ENCODE measurements at regions not wholly inside any gene's neighbourhood (a gene's known extent, or its start where the extent isn't known, plus 50 kb on each side); places are given as distances from the start of the nearest gene placed in this dataset.

DNA sequence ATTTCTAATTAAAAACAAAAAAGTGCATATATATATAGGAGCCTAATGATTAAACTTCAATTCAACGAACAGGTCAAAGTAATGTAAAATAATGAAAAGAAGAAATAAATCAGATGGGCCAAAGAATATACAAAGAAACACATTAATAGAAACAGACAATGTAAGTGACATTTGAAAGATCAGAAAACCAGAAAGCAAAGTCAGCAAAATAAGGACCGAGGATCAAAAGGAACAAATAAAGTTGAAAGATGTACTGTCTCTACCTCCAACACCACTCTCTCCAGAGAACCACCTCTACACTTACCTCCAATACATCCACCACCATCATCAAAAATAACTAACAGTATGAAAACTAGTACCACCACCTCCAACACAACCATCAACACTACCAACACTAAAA, 1226.3 kb upstream of the NCAM2 start:
- Histone ChIP-seq H3K4me3 (no peak overlapping the region), H3K9me3 (no peaks in the 10 kb centered on the region), H3K27me3 (no peaks in the 10 kb centered on the region), H3K27ac (no peak overlapping the region), H3K4me1 (no peaks in the 10 kb centered on the region), H3K36me3 (no peaks in the 10 kb centered on the region)
- in situ Hi-C loops (cut with MboI; ENCODE audit: low sequenced_read_pairs in 4 of 4): no loop called here
- TF ChIP-seq POLR2A (IDR thresholded peaks at IDR 0.05): no peak
- TF ChIP-seq, protein P1, sequence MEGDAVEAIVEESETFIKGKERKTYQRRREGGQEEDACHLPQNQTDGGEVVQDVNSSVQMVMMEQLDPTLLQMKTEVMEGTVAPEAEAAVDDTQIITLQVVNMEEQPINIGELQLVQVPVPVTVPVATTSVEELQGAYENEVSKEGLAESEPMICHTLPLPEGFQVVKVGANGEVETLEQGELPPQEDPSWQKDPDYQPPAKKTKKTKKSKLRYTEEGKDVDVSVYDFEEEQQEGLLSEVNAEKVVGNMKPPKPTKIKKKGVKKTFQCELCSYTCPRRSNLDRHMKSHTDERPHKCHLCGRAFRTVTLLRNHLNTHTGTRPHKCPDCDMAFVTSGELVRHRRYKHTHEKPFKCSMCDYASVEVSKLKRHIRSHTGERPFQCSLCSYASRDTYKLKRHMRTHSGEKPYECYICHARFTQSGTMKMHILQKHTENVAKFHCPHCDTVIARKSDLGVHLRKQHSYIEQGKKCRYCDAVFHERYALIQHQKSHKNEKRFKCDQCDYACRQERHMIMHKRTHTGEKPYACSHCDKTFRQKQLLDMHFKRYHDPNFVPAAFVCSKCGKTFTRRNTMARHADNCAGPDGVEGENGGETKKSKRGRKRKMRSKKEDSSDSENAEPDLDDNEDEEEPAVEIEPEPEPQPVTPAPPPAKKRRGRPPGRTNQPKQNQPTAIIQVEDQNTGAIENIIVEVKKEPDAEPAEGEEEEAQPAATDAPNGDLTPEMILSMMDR (IDR thresholded peaks at IDR 0.05 in 4 of 5, conservative IDR thresholded peaks at IDR 0.05 in 1 of 5): no peak
- no peak for ATAC-seq
- DNase-seq: no peak
- intact Hi-C loops (cut with DNase I; ENCODE audit: low total_unique reads): no loop called here

DNA sequence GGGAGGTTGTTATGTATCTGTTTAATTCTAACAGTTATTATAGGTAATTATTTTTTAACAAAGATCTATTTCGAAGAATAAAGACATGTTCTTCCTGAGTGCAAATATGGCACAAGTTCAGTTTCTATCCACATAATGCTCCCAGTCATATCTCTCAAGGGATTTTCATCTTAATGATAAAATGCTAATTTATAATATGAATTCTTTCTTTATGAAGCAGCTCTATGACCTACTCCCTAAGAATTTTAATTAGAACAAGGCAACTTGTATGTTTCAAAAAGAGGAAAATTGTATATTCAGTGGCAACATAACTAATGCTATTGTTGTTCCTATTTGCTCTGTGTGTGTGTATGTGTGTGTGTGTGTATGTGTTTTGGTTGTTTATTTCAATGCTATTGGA, 1222.1 kb upstream of the NCAM2 start:
- Histone ChIP-seq H3K4me3 (no peak overlapping the region), H3K4me1 (no peaks in the 10 kb centered on the region), H3K36me3 (no peaks in the 10 kb centered on the region), H3K9me3 (no peaks in the 10 kb centered on the region), H3K27me3 (no peaks in the 10 kb centered on the region), H3K27ac (no peak overlapping the region)
- intact Hi-C loops (cut with DNase I; ENCODE audit: low total_unique reads): no loop called here
- DNase-seq: no peak
- TF ChIP-seq POLR2A (IDR thresholded peaks at IDR 0.05): no peak
- TF ChIP-seq, protein P1 (IDR thresholded peaks at IDR 0.05 in 4 of 5, conservative IDR thresholded peaks at IDR 0.05 in 1 of 5): no peak
- in situ Hi-C loops (cut with MboI; ENCODE audit: low sequenced_read_pairs in 4 of 4): no loop called here
- ATAC-seq: no peak

GRCh38 chr21:19781881-19782652, 1216.1 kb upstream of the NCAM2 start:
- intact Hi-C loops (cut with DNase I; ENCODE audit: low total_unique reads): no loop called here
- no peak for DNase-seq
- TF ChIP-seq, protein P1 (IDR thresholded peaks at IDR 0.05 in 4 of 5, conservative IDR thresholded peaks at IDR 0.05 in 1 of 5): no peak
- TF ChIP-seq POLR2A (IDR thresholded peaks at IDR 0.05): no peak

GRCh38 chr21:19785941-19786340, 1212.3 kb upstream of the NCAM2 start:
- no peak for TF ChIP-seq POLR2A (IDR thresholded peaks at IDR 0.05)
- TF ChIP-seq, protein P1 (IDR thresholded peaks at IDR 0.05 in 4 of 5, conservative IDR thresholded peaks at IDR 0.05 in 1 of 5): no peak
- in situ Hi-C loops (cut with MboI; ENCODE audit: low sequenced_read_pairs in 4 of 4): no loop called here
- intact Hi-C loops (cut with DNase I; ENCODE audit: low total_unique reads): no loop called here
- H3K27me3 ChIP-seq: no peaks in the 10 kb centered on the region
- no peaks in the 10 kb centered on the region for H3K36me3 ChIP-seq
- H3K4me1 ChIP-seq: no peaks in the 10 kb centered on the region
- H3K9me3 ChIP-seq: no peaks in the 10 kb centered on the region
- ATAC-seq (no peak), DNase-seq (no peak)
- no peak overlapping the region for H3K4me3 ChIP-seq
- H3K27ac ChIP-seq: no peak overlapping the region

More at GRCh38 chr21:19781881-19782652, 1216.1 kb upstream of the NCAM2 start:
- in situ Hi-C loops (cut with MboI; ENCODE audit: low sequenced_read_pairs in 4 of 4): no loop called here
- H3K9me3 ChIP-seq: no peaks in the 10 kb centered on the region
- no peak for ATAC-seq
- no peaks in the 10 kb centered on the region for H3K36me3 ChIP-seq
- no peaks in the 10 kb centered on the region for H3K27me3 ChIP-seq
- H3K4me3 ChIP-seq: no peak overlapping the region
- H3K4me1 ChIP-seq: no peaks in the 10 kb centered on the region
- no peak overlapping the region for H3K27ac ChIP-seq

GRCh38 chr21:19792004-19792403, 1206.2 kb upstream of the NCAM2 start:
- DNase-seq: no peak
- Histone ChIP-seq H3K27me3 (no peaks in the 10 kb centered on the region), H3K9me3 (no peaks in the 10 kb centered on the region), H3K36me3 (no peaks in the 10 kb centered on the region), H3K4me1 (no peaks in the 10 kb centered on the region), H3K27ac (no peak overlapping the region), H3K4me3 (no peak overlapping the region)
- ATAC-seq: no peak
- in situ Hi-C loops (cut with MboI; ENCODE audit: low sequenced_read_pairs in 4 of 4): no loop called here
- no peak for TF ChIP-seq POLR2A (IDR thresholded peaks at IDR 0.05)
- TF ChIP-seq, protein P1 (IDR thresholded peaks at IDR 0.05 in 4 of 5, conservative IDR thresholded peaks at IDR 0.05 in 1 of 5): no peak
- intact Hi-C loops (cut with DNase I; ENCODE audit: low total_unique reads): no loop called here

Measured in gastrocnemius medialis (tissue), 4 donors.